Neural crest cell (in vitro differentiated cells): ENCODE measurements at regions not wholly inside any gene's neighbourhood (a gene's known extent, or its start where the extent isn't known, plus 50 kb on each side); places are given as distances from the start of the nearest gene placed in this dataset.

Experiments used
- DNase-seq: peaks from one replicate; pipeline ENCODE4 v3.0.0; 2021; ENCODE audit warnings: low read depth, mixed read lengths, low spot score
- H3K27ac Mint-ChIP-seq: one replicate; pipeline ENCODE4 v1.8.0; 2021; ENCODE audit warnings: mild to moderate bottlenecking, mixed read lengths; ENCODE audit not compliant: unreplicated experiment
- H3K27me3 Mint-ChIP-seq: 2 replicates; pipeline ENCODE4 v1.8.0; 2021; ENCODE audit warnings: low read depth, mild to moderate bottlenecking, mixed read lengths
- H3K36me3 Mint-ChIP-seq: 2 replicates; pipeline ENCODE4 v1.8.0; 2021; ENCODE audit warnings: low read depth, mild to moderate bottlenecking, mixed read lengths
- H3K4me1 Mint-ChIP-seq: 2 replicates; pipeline ENCODE4 v1.8.0; 2021; ENCODE audit warnings: mixed read lengths
- H3K4me3 Mint-ChIP-seq: one replicate; pipeline ENCODE4 v1.8.0; 2021; ENCODE audit warnings: mild to moderate bottlenecking, mixed read lengths
- H3K9me3 Mint-ChIP-seq: 2 replicates; pipeline ENCODE4 v1.8.0; 2021; ENCODE audit warnings: mixed read lengths
- TF ChIP-seq, protein P1 (sequence below): fragments of 200-600 bp; sonication (generic); conservative IDR thresholded peaks from 2 replicates; pipeline ENCODE4 v1.5.0; 2021; ENCODE audit warnings: antibody characterized with exemption, mild to moderate bottlenecking

DNA sequence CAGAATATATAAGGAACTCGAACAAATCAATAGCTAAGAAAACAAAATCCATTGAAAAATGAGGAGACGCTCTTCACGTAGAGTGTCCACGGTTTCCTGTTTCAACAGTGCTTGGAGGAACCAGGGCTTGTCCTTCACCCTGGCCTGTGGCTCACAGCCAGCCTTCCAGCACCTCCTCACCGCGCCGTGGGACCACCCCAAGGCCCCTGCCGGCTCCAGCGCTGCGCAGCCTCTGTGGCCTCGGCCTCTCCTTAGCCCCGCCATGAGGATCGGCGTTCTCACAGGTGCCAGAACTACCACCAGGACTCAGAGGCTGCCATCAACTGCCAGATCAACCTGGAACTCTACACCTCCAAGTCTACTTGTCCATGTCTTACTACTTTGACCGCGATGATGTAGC lies 52.5 kb upstream of the CTSO start:
- no peak for DNase-seq
- TF ChIP-seq, protein P1, sequence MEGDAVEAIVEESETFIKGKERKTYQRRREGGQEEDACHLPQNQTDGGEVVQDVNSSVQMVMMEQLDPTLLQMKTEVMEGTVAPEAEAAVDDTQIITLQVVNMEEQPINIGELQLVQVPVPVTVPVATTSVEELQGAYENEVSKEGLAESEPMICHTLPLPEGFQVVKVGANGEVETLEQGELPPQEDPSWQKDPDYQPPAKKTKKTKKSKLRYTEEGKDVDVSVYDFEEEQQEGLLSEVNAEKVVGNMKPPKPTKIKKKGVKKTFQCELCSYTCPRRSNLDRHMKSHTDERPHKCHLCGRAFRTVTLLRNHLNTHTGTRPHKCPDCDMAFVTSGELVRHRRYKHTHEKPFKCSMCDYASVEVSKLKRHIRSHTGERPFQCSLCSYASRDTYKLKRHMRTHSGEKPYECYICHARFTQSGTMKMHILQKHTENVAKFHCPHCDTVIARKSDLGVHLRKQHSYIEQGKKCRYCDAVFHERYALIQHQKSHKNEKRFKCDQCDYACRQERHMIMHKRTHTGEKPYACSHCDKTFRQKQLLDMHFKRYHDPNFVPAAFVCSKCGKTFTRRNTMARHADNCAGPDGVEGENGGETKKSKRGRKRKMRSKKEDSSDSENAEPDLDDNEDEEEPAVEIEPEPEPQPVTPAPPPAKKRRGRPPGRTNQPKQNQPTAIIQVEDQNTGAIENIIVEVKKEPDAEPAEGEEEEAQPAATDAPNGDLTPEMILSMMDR = no peak

More for the DNA sequence above, 52.5 kb upstream of the CTSO start:
- H3K27me3 Mint-ChIP-seq = peaks cover 44% of the 10 kb centered on the region
- peaks cover 12% of the 10 kb centered on the region for H3K9me3 Mint-ChIP-seq
- H3K4me3 Mint-ChIP-seq = no peak overlapping the region
- peaks cover 3% of the 10 kb centered on the region for H3K36me3 Mint-ChIP-seq
- no peak overlapping the region for H3K27ac Mint-ChIP-seq
- H3K4me1 Mint-ChIP-seq = no peaks in the 10 kb centered on the region
